Ishikawa (cell line): ENCODE measurements at regions not wholly inside any gene's neighbourhood (a gene's known extent, or its start where the extent isn't known, plus 50 kb on each side); places are given as distances from the start of the nearest gene placed in this dataset.

Experiments used
- CEBPB ChIP-seq: IDR thresholded peaks from 2 replicates; pipeline ENCODE4 v1.6.1; 2012
- CREB1 ChIP-seq: IDR thresholded peaks from 2 replicates; pipeline ENCODE4 v1.6.1; 2012; ENCODE audit warnings: low read depth
- EGR1 ChIP-seq: IDR thresholded peaks from 2 replicates; pipeline ENCODE4 v1.6.1; 2012
- EP300 ChIP-seq: IDR thresholded peaks from 2 replicates; pipeline ENCODE4 v1.6.1; 2012; ENCODE audit warnings: borderline replicate concordance
- FOXM1 ChIP-seq: IDR thresholded peaks from 2 replicates; pipeline ENCODE4 v1.6.1; 2012; ENCODE audit warnings: low read depth, borderline replicate concordance
- MAX ChIP-seq: IDR thresholded peaks from 2 replicates; pipeline ENCODE4 v1.6.1; 2012
- NFIC ChIP-seq: IDR thresholded peaks from 2 replicates; pipeline ENCODE4 v1.6.1; 2012
- RAD21 ChIP-seq: IDR thresholded peaks from 2 replicates; pipeline ENCODE4 v1.6.1; 2012; ENCODE audit warnings: low read depth
- REST ChIP-seq: IDR thresholded peaks from 2 replicates; pipeline ENCODE4 v1.6.1; 2012; ENCODE audit warnings: low read depth, mild to moderate bottlenecking
- TAF1 ChIP-seq: IDR thresholded peaks from 2 replicates; pipeline ENCODE4 v1.6.1; 2012; ENCODE audit warnings: low read depth, mild to moderate bottlenecking
- TCF12 ChIP-seq: IDR thresholded peaks from 2 replicates; pipeline ENCODE4 v1.6.1; 2012; ENCODE audit warnings: low read depth
- TEAD4 ChIP-seq: IDR thresholded peaks from 2 replicates; pipeline ENCODE4 v1.6.1; 2012
- USF1 ChIP-seq: IDR thresholded peaks from 2 replicates; pipeline ENCODE4 v1.6.1; 2012
- YY1 ChIP-seq: IDR thresholded peaks from 2 replicates; pipeline ENCODE4 v1.6.1; 2012; ENCODE audit warnings: low read depth
- ZBTB7A ChIP-seq: IDR thresholded peaks from 2 replicates; pipeline ENCODE4 v1.6.1; 2012; ENCODE audit warnings: low read depth

GRCh38 chr16:13429416-13429815 lies 490.5 kb upstream of the ERCC4 start:
- TF ChIP-seq EGR1 (no peak), YY1 (no peak), TEAD4 (no peak), REST (no peak), CEBPB (no peak), MAX (no peak), TCF12 (no peak), NFIC (no peak), CREB1 (no peak), RAD21 (no peak), USF1 (no peak), TAF1 (no peak), ZBTB7A (no peak), EP300 (no peak), FOXM1 (no peak)

GRCh38 chr16:13435415-13435814 lies 484.5 kb upstream of the ERCC4 start:
- TF ChIP-seq EGR1 (no peak), TCF12 (no peak), ZBTB7A (no peak), TEAD4 (no peak), REST (no peak), FOXM1 (no peak), MAX (no peak), NFIC (no peak), EP300 (no peak), CREB1 (no peak), YY1 (no peak), RAD21 (no peak), CEBPB (no peak), USF1 (no peak), TAF1 (no peak)

GRCh38 chr16:13435873-13436474 lies 484.0 kb upstream of the ERCC4 start:
- TF ChIP-seq EP300, result no peak
- TF ChIP-seq TEAD4, result no peak

GRCh38 chr16:13436641-13437412 lies 483.1 kb upstream of the ERCC4 start:
- TF ChIP-seq ZBTB7A (no peak), EGR1 (no peak), FOXM1 (no peak), MAX (no peak)

- TF ChIP-seq EGR1 (no peak), ZBTB7A (no peak), REST (no peak), USF1 (no peak), RAD21 (no peak), TAF1 (no peak), EP300 (no peak), CEBPB (no peak), MAX (no peak), NFIC (no peak)
These were observed 482.6 kb upstream of the ERCC4 start for GRCh38 chr16:13437413-13437795.
